B cell (primary cell): ENCODE measurements at regions not wholly inside any gene's neighbourhood (a gene's known extent, or its start where the extent isn't known, plus 50 kb on each side); places are given as distances from the start of the nearest gene placed in this dataset.
"Not testable (repeated sequence)": the region's sequence is repeated elsewhere in the genome, so short reads cannot be mapped to it uniquely, and the experiment has no call there.

Experiments
- ATAC-seq: fragments of 200-7000 bp; cut with Tn5 transposase; one replicate; pipeline ENCODE4 v1.10.0; 2021; ENCODE audit warnings: low read depth, mild to moderate bottlenecking, moderate number of reproducible peaks, moderate library complexity
- CTCF ChIA-PET: fragments of 350-600 bp; sonication (Branson Sonifier 250); formaldehyde crosslinking; loops from one replicate; lab custom pipeline; 2021; ENCODE audit warnings: antibody characterized with exemption, inconsistent platforms; lab: Charles Lee
- POLR2A ChIA-PET: fragments of 350-600 bp; sonication (Branson Sonifier 250); formaldehyde crosslinking; loops from one replicate; lab custom pipeline; 2021; ENCODE audit warnings: antibody characterized with exemption; lab: Charles Lee
- DNase-seq: peaks from one replicate; pipeline ENCODE4 v3.0.0; 2013
- H2AFZ ChIP-seq: 2 replicates; pipeline ENCODE4 v1.6.1; 2012; ENCODE audit warnings: mild to moderate bottlenecking, low read depth, low read length; ENCODE audit not compliant: insufficient read depth, poor library complexity, severe bottlenecking
- H3K27ac ChIP-seq, 2 donors: 1 replicate in 1 of 2; 2 replicates in 1 of 2; pipeline ENCODE4 v1.5.1; 2012 to 2013; ENCODE audit warnings: low read length in 2 of 2, mild to moderate bottlenecking in 2 of 2, moderate library complexity in 1 of 2
- H3K27me3 ChIP-seq, 4 experiments: fragments of 200-600 bp in 1 of 4; sonication (generic) in 1 of 4; replicated peaks in 1 of 4; 1 replicate in 2 of 4; 2 replicates in 2 of 4; pipeline versions ENCODE4 v1.6.1 to v1.7.0; 2013 to 2016; ENCODE audit warnings: low read length in 3 of 4, mild to moderate bottlenecking in 2 of 4, mixed read lengths in 1 of 4, moderate library complexity in 1 of 4; ENCODE audit not compliant: insufficient read depth in 4 of 4, control insufficient read depth in 3 of 4; ENCODE audit errors: control extremely low read depth in 1 of 4
- H3K36me3 ChIP-seq, 2 experiments: replicated peaks in 1 of 2; 1 replicate in 1 of 2; 2 replicates in 1 of 2; pipeline versions ENCODE4 v1.6.1 to v1.7.1; 2013; ENCODE audit warnings: low read length in 1 of 2; ENCODE audit not compliant: insufficient read depth in 2 of 2, control insufficient read depth in 1 of 2; ENCODE audit errors: control extremely low read depth in 1 of 2, extremely low read depth in 1 of 2
- H3K4me1 ChIP-seq, 2 donors: fragments of 200-600 bp in 1 of 2; sonication (generic) in 1 of 2; 1 replicate in 1 of 2; 2 replicates in 1 of 2; pipeline versions ENCODE4 v1.5.1 to v1.6.1; 2013 to 2017; ENCODE audit warnings: low read length in 2 of 2; ENCODE audit not compliant: control insufficient read depth in 2 of 2, insufficient read depth in 2 of 2
- H3K4me2 ChIP-seq: replicated peaks from 2 replicates; pipeline ENCODE3; 2012; ENCODE audit warnings: mild to moderate bottlenecking, low read depth, low read length; ENCODE audit not compliant: poor library complexity, severe bottlenecking
- H3K4me3 ChIP-seq, 5 experiments: fragments of 200-600 bp in 1 of 5; sonication (generic) in 1 of 5; 1 replicate in 3 of 5; 2 replicates in 2 of 5; pipeline versions ENCODE4 v1.5.1 to v1.7.0; 2011 to 2016; ENCODE audit warnings: low read length in 4 of 5, mild to moderate bottlenecking in 4 of 5, low read depth in 2 of 5, control low read depth in 1 of 5, moderate library complexity in 1 of 5; ENCODE audit not compliant: insufficient read depth in 1 of 5; ENCODE audit errors: control extremely low read depth in 1 of 5, extremely low read depth in 1 of 5
- H3K79me2 ChIP-seq: fragments of 200-600 bp; sonication (generic); one replicate; pipeline ENCODE4 v1.6.0; 2016; ENCODE audit warnings: low read length; ENCODE audit not compliant: control insufficient read depth, insufficient read depth
- H3K9ac ChIP-seq: fragments of 200-600 bp; sonication (generic); 2 replicates; pipeline ENCODE4 v1.6.1; 2017; ENCODE audit warnings: mild to moderate bottlenecking, low read length, moderate library complexity
- H3K9me3 ChIP-seq, 3 donors: one replicate each; pipeline versions ENCODE4 v1.6.1 to v1.7.1; 2013; ENCODE audit warnings: low read length in 2 of 3; ENCODE audit not compliant: control insufficient read depth in 2 of 3, insufficient read depth in 1 of 3; ENCODE audit errors: control extremely low read depth in 1 of 3
- H4K20me1 ChIP-seq: 2 replicates; pipeline ENCODE4 v1.6.0; 2012; ENCODE audit warnings: mild to moderate bottlenecking, low read length; ENCODE audit not compliant: insufficient read depth, control insufficient read depth, poor library complexity, severe bottlenecking
- H3K27ac Mint-ChIP-seq: one replicate; pipeline ENCODE4 v1.8.0; 2021; ENCODE audit warnings: mixed read lengths
- H3K27me3 Mint-ChIP-seq: one replicate; pipeline ENCODE4 v1.8.0; 2021; ENCODE audit warnings: mixed read lengths
- H3K4me1 Mint-ChIP-seq: one replicate; pipeline ENCODE4 v1.8.0; 2021; ENCODE audit warnings: mixed read lengths
- H3K4me3 Mint-ChIP-seq: one replicate; pipeline ENCODE4 v1.8.0; 2021; ENCODE audit warnings: mixed read lengths
- H3K9me3 Mint-ChIP-seq: one replicate; pipeline ENCODE4 v1.8.0; 2022; ENCODE audit warnings: mixed read lengths; ENCODE audit not compliant: insufficient read depth
- CTCF ChIP-seq: fragments of 200-600 bp; IDR thresholded peaks from one replicate; pipeline ENCODE4 v1.8.0; 2022; ENCODE audit warnings: antibody characterized with exemption, mild to moderate bottlenecking
- EZH2 ChIP-seq: IDR thresholded peaks from 2 replicates; pipeline ENCODE4 v1.6.1; 2012; ENCODE audit warnings: borderline replicate concordance, low read depth, mild to moderate bottlenecking, moderate library complexity, low read length; ENCODE audit not compliant: insufficient read depth, poor library complexity, severe bottlenecking
- WGBS: methylation state at CpG from one replicate; pipeline ENCODE4 v1.1.5; 2013; ENCODE audit warnings: missing lambda C conversion rate; ENCODE audit not compliant: insufficient coverage; 5-methylcytosine and 5-hydroxymethylcytosine counted together
- intact Hi-C: fragments of 100-400 bp; cut with micrococcal nuclease; formaldehyde crosslinking; loops from one replicate; pipeline ENCODE4 v1.10.0; 2022

GRCh38 chr2:152260939-152261338 is 74.0 kb upstream of the FMNL2 start:
- H3K27me3 Mint-ChIP-seq: peaks cover 3% of the 10 kb centered on the region
- POLR2A ChIA-PET: no interaction called here
- Histone ChIP-seq H3K9ac (no peak overlapping the region), H3K4me3 (no peak overlapping the region), H3K4me1 (no peaks in the 10 kb centered on the region), H2AFZ (no peak overlapping the region), H3K36me3 (no peaks in the 10 kb centered on the region), H3K27ac (no peak overlapping the region), H3K4me2 (no peak overlapping the region), H3K79me2 (no peaks in the 10 kb centered on the region), H3K9me3 (peaks cover 0 to 5% (median 1%) of the 10 kb centered on the region in 3 donors), H3K27me3 (peaks cover 0 to 5% (median 2%) of the 10 kb centered on the region in 4 experiments), H4K20me1 (no peaks in the 10 kb centered on the region)
- DNase-seq (no peak), ATAC-seq (no peak)
- peaks cover 5% of the 10 kb centered on the region for H3K9me3 Mint-ChIP-seq
- no peak for TF ChIP-seq CTCF
- H3K4me1 Mint-ChIP-seq: no peaks in the 10 kb centered on the region
- no peak overlapping the region for H3K4me3 Mint-ChIP-seq
- WGBS: 92% methylated on average over 2 of the region's 4 CpGs
- CTCF ChIA-PET: no interaction called here
- H3K27ac Mint-ChIP-seq: no peak overlapping the region
- intact Hi-C loops: no loop called here

GRCh38 chr2:152263911-152264310 is 71.1 kb upstream of the FMNL2 start:
- no peaks in the 10 kb centered on the region for H3K36me3 ChIP-seq
- Mint-ChIP-seq H3K4me3 (no peak overlapping the region), H3K4me1 (no peaks in the 10 kb centered on the region), H3K27ac (no peak overlapping the region), H3K27me3 (peaks cover 3% of the 10 kb centered on the region), H3K9me3 (peaks cover 9% of the 10 kb centered on the region)
- POLR2A ChIA-PET: no interaction called here
- no peaks in the 10 kb centered on the region for H3K27me3 ChIP-seq
- no peak overlapping the region for H3K9ac ChIP-seq
- no peaks in the 10 kb centered on the region for H4K20me1 ChIP-seq
- CTCF ChIA-PET: no interaction called here
- H3K4me2 ChIP-seq: no peak overlapping the region
- DNase-seq (no peak), ATAC-seq (no peak)
- intact Hi-C loops: no loop called here
- no peak overlapping the region for H2AFZ ChIP-seq
- no peaks in the 10 kb centered on the region for H3K4me1 ChIP-seq
- H3K4me3 ChIP-seq: no peak overlapping the region
- H3K27ac ChIP-seq: no peak overlapping the region
- H3K9me3 ChIP-seq: peaks cover 1 to 5% (median 3%) of the 10 kb centered on the region in 3 donors
- H3K79me2 ChIP-seq: no peaks in the 10 kb centered on the region
- TF ChIP-seq CTCF: no peak
- no peak for TF ChIP-seq EZH2

DNA sequence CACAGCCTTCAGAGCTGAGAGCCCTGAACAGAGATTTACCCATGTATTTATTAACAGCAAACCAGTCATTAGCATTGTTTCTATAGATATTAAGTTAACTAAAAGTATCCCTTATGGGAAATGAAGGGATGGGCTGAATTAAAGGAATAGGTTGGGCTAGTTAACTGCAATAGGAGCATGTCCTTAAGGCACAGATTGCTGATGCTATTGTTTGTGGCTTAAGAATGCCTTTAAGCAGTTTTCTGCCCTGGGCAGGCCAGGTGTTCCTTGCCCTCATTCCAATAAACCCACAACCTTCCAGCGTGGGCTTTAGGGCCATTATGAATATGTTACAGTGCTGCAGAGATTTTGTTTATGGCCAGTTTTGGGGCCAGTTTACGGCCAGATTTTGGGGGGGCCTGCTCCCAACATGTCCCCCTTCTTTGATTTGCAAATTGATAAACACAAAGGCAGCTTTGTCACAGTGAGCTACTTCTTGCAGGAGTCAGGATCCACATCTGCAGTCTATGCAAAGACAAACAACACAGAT is 61.2 kb upstream of the FMNL2 start:
- POLR2A ChIA-PET, H3K4me3 Mint-ChIP-seq, H3K27me3 Mint-ChIP-seq, H3K27ac Mint-ChIP-seq, H3K9ac ChIP-seq, H3K4me1 Mint-ChIP-seq, H3K36me3 ChIP-seq, H4K20me1 ChIP-seq, H3K27ac ChIP-seq, H3K4me3 ChIP-seq, DNase-seq, H3K4me1 ChIP-seq, intact Hi-C loops, ATAC-seq, H3K79me2 ChIP-seq, H3K27me3 ChIP-seq, H3K4me2 ChIP-seq, H2AFZ ChIP-seq, CTCF ChIA-PET: not testable (repeated sequence)
- peaks cover 24% of the 10 kb centered on the region for H3K9me3 Mint-ChIP-seq
- peaks cover 1 to 20% (median 19%) of the 10 kb centered on the region in 3 donors for H3K9me3 ChIP-seq
- WGBS: no CpG with 5 or more reads among the region's 2 CpGs
